ENCODE measurements at regions not wholly inside any gene's neighbourhood (a gene's known extent, or its start where the extent isn't known, plus 50 kb on each side); places are given as distances from the start of the nearest gene placed in this dataset.

DNA sequence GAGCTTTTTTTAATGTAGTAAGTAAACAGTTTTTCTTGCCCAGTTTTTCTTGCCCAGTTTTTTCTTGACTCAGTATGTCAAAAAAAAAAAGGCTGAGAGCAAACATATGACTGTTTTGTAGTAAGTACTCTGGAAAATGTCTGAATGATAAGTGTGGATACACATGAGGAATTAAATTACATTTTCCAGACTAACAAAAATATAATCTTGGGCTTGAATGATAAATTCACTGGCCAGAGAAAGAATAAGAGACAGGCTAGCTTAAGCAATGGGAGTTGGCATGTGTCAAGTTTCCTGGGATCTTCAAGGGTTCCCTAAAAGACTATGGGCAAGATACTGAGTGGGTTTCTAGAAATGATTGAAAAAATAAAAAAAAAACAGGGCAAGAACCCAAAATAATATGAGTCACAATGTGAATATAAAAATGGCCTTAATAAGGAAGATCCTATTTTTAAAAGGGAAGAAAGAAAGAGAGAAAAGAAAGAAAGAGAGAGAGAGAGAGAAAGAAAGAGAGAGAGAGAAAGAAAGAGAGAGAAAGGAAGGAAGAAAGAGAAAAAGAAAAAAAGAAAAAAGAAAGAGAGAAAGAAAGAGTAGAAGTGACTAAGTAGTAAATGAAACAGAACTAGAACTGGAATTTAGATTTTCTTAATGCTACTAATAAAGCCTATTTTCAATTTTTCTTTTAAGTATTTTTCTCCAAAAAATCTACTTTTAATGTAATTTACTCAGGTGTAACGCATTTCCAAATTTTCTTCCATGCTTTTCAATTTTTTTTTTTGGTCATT lies 60.2 kb downstream of the TFPI2 start:
- Histone ChIP-seq H3K4me1 (ENCODE audit: control insufficient read depth, insufficient read depth, low read length) (no peaks in the 10 kb centered on the region), H3K4me3 (ENCODE audit: low read depth, low read length) (no peak overlapping the region), H3K9me3 (ENCODE audit: control insufficient read depth, insufficient read depth, low read depth, low read length) (no peaks in the 10 kb centered on the region), H3K27ac (ENCODE audit: extremely low read depth, low read depth, low read length) (no peak overlapping the region), H3K36me3 (ENCODE audit: control insufficient read depth in 2 of 2, insufficient read depth in 1 of 2, low read length in 2 of 2) (no peaks in the 10 kb centered on the region)
- TF ChIP-seq PRDM1 (tag by site-specific recombination; IDR thresholded peaks at IDR 0.05) (peak; percentile 78), ZNF366 (tag by site-specific recombination; conservative IDR thresholded peaks at IDR 0.05) (peak; percentile 33; the same call in 1 of the 2 replicates), ZNF670 (tag by site-specific recombination; IDR thresholded peaks at IDR 0.05; ENCODE audit: low read depth) (no peak), ZNF596 (tag by site-specific recombination; IDR thresholded peaks at IDR 0.05) (0 out of 2 replicates have a peak, but pooled peaks have one; percentile 60), ZNF184 (tag by site-specific recombination; IDR thresholded peaks at IDR 0.05) (no peak)
- POLR2A ChIA-PET, result no interaction called here
- CTCF ChIA-PET, result interaction anchor here (0.6 kb wide), 1 partner anchor 206 kb away, joined by 5 read pairs; no protein-coding TSS in a partner anchor

DNA sequence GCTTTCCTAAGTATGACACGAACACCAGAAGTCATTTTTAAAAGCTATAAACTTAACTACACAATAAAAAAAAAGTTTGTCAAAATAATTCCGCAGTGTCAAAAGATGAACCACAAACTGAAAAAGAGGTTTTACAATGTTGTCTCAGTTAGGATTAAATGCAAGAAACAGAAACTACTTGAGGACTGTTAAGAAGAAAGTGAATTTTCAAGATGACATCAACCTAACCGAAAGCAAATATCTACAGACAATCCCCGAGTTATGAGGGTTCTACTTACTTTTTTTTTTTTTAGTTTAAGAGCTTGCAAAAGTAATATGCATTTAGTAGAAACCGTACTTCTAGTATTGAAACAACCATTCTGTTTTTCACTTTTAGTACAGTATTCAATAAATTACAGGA lies 62.3 kb downstream of the TFPI2 start:
- H3K36me3 ChIP-seq (ENCODE audit: control insufficient read depth in 2 of 2, insufficient read depth in 1 of 2, low read length in 2 of 2), result no peaks in the 10 kb centered on the region
- no peaks in the 10 kb centered on the region for H3K4me1 ChIP-seq (ENCODE audit: control insufficient read depth, insufficient read depth, low read length)
- POLR2A ChIA-PET, result no interaction called here
- H3K27ac ChIP-seq (ENCODE audit: extremely low read depth, low read depth, low read length), result no peak overlapping the region
- TF ChIP-seq ZNF670 (tag by site-specific recombination; IDR thresholded peaks at IDR 0.05; ENCODE audit: low read depth), result no peak
- TF ChIP-seq YY2 (tag by site-specific recombination; IDR thresholded peaks at IDR 0.05), result no peak
- no peak for TF ChIP-seq ZNF302 (tag by site-specific recombination; IDR thresholded peaks at IDR 0.05; ENCODE audit: low read depth)
- TF ChIP-seq, protein P1, sequence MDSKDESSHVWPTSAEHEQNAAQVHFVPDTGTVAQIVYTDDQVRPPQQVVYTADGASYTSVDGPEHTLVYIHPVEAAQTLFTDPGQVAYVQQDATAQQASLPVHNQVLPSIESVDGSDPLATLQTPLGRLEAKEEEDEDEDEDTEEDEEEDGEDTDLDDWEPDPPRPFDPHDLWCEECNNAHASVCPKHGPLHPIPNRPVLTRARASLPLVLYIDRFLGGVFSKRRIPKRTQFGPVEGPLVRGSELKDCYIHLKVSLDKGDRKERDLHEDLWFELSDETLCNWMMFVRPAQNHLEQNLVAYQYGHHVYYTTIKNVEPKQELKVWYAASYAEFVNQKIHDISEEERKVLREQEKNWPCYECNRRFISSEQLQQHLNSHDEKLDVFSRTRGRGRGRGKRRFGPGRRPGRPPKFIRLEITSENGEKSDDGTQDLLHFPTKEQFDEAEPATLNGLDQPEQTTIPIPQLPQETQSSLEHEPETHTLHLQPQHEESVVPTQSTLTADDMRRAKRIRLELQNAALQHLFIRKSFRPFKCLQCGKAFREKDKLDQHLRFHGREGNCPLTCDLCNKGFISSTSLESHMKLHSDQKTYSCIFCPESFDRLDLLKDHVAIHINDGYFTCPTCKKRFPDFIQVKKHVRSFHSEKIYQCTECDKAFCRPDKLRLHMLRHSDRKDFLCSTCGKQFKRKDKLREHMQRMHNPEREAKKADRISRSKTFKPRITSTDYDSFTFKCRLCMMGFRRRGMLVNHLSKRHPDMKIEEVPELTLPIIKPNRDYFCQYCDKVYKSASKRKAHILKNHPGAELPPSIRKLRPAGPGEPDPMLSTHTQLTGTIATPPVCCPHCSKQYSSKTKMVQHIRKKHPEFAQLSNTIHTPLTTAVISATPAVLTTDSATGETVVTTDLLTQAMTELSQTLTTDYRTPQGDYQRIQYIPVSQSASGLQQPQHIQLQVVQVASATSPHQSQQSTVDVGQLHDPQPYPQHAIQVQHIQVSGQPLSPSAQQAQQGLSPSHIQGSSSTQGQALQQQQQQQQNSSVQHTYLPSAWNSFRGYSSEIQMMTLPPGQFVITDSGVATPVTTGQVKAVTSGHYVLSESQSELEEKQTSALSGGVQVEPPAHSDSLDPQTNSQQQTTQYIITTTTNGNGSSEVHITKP (tag by site-specific recombination; IDR thresholded peaks at IDR 0.05), result 0 out of 2 replicates have a peak, but pooled peaks have one; percentile 35
- TF ChIP-seq KLF8 (tag by site-specific recombination; IDR thresholded peaks at IDR 0.05), result no peak
- TF ChIP-seq, protein P2, sequence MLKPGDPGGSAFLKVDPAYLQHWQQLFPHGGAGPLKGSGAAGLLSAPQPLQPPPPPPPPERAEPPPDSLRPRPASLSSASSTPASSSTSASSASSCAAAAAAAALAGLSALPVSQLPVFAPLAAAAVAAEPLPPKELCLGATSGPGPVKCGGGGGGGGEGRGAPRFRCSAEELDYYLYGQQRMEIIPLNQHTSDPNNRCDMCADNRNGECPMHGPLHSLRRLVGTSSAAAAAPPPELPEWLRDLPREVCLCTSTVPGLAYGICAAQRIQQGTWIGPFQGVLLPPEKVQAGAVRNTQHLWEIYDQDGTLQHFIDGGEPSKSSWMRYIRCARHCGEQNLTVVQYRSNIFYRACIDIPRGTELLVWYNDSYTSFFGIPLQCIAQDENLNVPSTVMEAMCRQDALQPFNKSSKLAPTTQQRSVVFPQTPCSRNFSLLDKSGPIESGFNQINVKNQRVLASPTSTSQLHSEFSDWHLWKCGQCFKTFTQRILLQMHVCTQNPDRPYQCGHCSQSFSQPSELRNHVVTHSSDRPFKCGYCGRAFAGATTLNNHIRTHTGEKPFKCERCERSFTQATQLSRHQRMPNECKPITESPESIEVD (tag by site-specific recombination; IDR thresholded peaks at IDR 0.05), result peak; percentile 77
- TF ChIP-seq, protein P3, sequence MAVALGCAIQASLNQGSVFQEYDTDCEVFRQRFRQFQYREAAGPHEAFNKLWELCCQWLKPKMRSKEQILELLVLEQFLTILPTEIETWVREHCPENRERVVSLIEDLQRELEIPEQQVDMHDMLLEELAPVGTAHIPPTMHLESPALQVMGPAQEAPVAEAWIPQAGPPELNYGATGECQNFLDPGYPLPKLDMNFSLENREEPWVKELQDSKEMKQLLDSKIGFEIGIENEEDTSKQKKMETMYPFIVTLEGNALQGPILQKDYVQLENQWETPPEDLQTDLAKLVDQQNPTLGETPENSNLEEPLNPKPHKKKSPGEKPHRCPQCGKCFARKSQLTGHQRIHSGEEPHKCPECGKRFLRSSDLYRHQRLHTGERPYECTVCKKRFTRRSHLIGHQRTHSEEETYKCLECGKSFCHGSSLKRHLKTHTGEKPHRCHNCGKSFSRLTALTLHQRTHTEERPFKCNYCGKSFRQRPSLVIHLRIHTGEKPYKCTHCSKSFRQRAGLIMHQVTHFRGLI (tag by site-specific recombination; IDR thresholded peaks at IDR 0.05), result no peak
- no peak for TF ChIP-seq HOXC10 (CRISPR knock-in tag; IDR thresholded peaks at IDR 0.05)
- TF ChIP-seq EGR2 (tag by site-specific recombination; IDR thresholded peaks at IDR 0.05; ENCODE audit: low read depth), result no peak
- no peak for TF ChIP-seq ZNF155 (tag by site-specific recombination; IDR thresholded peaks at IDR 0.05)
- TF ChIP-seq, protein P4, sequence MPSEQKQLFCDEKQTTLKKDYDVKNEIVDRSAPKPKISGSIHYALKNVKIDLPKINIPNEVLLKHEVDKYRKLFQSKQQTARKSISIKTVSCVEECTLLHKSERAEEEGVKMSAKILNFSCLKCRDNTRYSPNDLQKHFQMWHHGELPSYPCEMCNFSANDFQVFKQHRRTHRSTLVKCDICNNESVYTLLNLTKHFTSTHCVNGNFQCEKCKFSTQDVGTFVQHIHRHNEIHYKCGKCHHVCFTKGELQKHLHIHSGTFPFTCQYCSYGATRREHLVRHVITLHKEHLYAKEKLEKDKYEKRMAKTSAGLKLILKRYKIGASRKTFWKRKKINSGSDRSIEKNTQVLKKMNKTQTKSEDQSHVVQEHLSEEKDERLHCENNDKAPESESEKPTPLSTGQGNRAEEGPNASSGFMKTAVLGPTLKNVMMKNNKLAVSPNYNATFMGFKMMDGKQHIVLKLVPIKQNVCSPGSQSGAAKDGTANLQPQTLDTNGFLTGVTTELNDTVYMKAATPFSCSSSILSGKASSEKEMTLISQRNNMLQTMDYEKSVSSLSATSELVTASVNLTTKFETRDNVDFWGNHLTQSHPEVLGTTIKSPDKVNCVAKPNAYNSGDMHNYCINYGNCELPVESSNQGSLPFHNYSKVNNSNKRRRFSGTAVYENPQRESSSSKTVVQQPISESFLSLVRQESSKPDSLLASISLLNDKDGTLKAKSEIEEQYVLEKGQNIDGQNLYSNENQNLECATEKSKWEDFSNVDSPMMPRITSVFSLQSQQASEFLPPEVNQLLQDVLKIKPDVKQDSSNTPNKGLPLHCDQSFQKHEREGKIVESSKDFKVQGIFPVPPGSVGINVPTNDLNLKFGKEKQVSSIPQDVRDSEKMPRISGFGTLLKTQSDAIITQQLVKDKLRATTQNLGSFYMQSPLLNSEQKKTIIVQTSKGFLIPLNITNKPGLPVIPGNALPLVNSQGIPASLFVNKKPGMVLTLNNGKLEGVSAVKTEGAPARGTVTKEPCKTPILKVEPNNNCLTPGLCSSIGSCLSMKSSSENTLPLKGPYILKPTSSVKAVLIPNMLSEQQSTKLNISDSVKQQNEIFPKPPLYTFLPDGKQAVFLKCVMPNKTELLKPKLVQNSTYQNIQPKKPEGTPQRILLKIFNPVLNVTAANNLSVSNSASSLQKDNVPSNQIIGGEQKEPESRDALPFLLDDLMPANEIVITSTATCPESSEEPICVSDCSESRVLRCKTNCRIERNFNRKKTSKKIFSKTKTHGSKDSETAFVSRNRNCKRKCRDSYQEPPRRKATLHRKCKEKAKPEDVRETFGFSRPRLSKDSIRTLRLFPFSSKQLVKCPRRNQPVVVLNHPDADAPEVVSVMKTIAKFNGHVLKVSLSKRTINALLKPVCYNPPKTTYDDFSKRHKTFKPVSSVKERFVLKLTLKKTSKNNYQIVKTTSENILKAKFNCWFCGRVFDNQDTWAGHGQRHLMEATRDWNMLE (tag by site-specific recombination; conservative IDR thresholded peaks at IDR 0.05; ENCODE audit: low read depth), result no peak
- no peak for TF ChIP-seq ZNF514 (tag by site-specific recombination; IDR thresholded peaks at IDR 0.05)
- TF ChIP-seq ZNF707 (tag by site-specific recombination; IDR thresholded peaks at IDR 0.05), result no peak
- no peaks in the 10 kb centered on the region for H3K9me3 ChIP-seq (ENCODE audit: control insufficient read depth, insufficient read depth, low read depth, low read length)
- H3K4me3 ChIP-seq (ENCODE audit: low read depth, low read length), result no peak overlapping the region
- CTCF ChIA-PET, result no interaction called here
